ENCODE measurements at regions not wholly inside any gene's neighbourhood (a gene's known extent, or its start where the extent isn't known, plus 50 kb on each side); places are given as distances from the start of the nearest gene placed in this dataset.

GRCh38 chr2:150789376-150789905 is 302.0 kb upstream of the RND3 start:
- TF ChIP-seq JUN (IDR thresholded peaks at IDR 0.05; ENCODE audit: borderline replicate concordance, insufficient read depth, insufficient read length, low read depth) = no peak
- no peak for TF ChIP-seq CTCF (IDR thresholded peaks at IDR 0.05; ENCODE audit: extremely low read depth in 1 of 2, insufficient read depth in 1 of 2, low read depth in 1 of 2, low read length in 2 of 2)
- no peak for TF ChIP-seq POLR2A (IDR thresholded peaks at IDR 0.05; ENCODE audit: low read depth, low read length)
- TF ChIP-seq GATA2 (IDR thresholded peaks at IDR 0.05; ENCODE audit: insufficient read depth, insufficient read length, low read depth, low read length) = no peak
- TF ChIP-seq MAX (IDR thresholded peaks at IDR 0.05; ENCODE audit: insufficient read depth, insufficient read length) = no peak
- BruUV-seq (replicated peaks) = no TSS peak
- intact Hi-C loops (cut with micrococcal nuclease) (no loop called here), dilution Hi-C loops (cut with MboI; ENCODE audit: extremely low pct_ligation_motif_present, low sequenced_read_pairs) (no loop called here)
- no peak overlapping the region for H3K27ac ChIP-seq (ENCODE audit: insufficient read depth, low read depth, low read length)
- H3K27me3 ChIP-seq (ENCODE audit: control insufficient read depth in 2 of 2, insufficient read depth in 2 of 2, low read length in 2 of 2) = no peaks in the 10 kb centered on the region
- no peak overlapping the region for H3K4me2 ChIP-seq (ENCODE audit: insufficient read depth, low read length)
- H3K4me3 ChIP-seq (replicated peaks in 1 of 3; ENCODE audit: insufficient read depth in 1 of 3, low read depth in 1 of 3, low read length in 3 of 3) = no peak overlapping the region
- no peaks in the 10 kb centered on the region for H4K20me1 ChIP-seq (replicated peaks; ENCODE audit: control insufficient read depth, extremely low read depth, insufficient read depth, low read length)
- no peaks in the 10 kb centered on the region for H3K9me3 ChIP-seq (replicated peaks; ENCODE audit: control insufficient read depth, insufficient read depth, low read length)
- H3K9me1 ChIP-seq (replicated peaks; ENCODE audit: control insufficient read depth, extremely low read depth, insufficient read depth, low read length) = no peaks in the 10 kb centered on the region
- POLR2A ChIA-PET = no interaction called here
- no peak overlapping the region for H2AFZ ChIP-seq (ENCODE audit: low read depth, low read length)
- DNase-seq (ENCODE audit: low read depth, low spot score) = no peak
- FAIRE-seq = no peak
- CTCF ChIA-PET = interaction anchor here (1.1 kb wide), 1 partner anchor 18 kb away, joined by 4 read pairs; no protein-coding TSS in a partner anchor
- H3K4me1 ChIP-seq (ENCODE audit: control insufficient read depth, extremely low read depth, insufficient read depth, low read length) = no peaks in the 10 kb centered on the region
- no peaks in the 10 kb centered on the region for H3K36me3 ChIP-seq (ENCODE audit: control insufficient read depth in 2 of 2, extremely low read depth in 1 of 2, insufficient read depth in 2 of 2, low read length in 2 of 2)
- no peaks in the 10 kb centered on the region for H3K79me2 ChIP-seq (ENCODE audit: control insufficient read depth, insufficient read depth, low read length)
- no peak overlapping the region for H3K9ac ChIP-seq (replicated peaks; ENCODE audit: extremely low read depth, insufficient read depth, low read length)

Measured in endothelial cell of umbilical vein (primary cell).